ENCODE measurements at regions not wholly inside any gene's neighbourhood (a gene's known extent, or its start where the extent isn't known, plus 50 kb on each side); places are given as distances from the start of the nearest gene placed in this dataset.

GRCh38 chr4:81573840-81574239 is 102.1 kb upstream of the RASGEF1B start:
- DNase-seq (ENCODE audit: low read depth, low spot score) (no peak), FAIRE-seq (no peak)
- H2AFZ ChIP-seq (ENCODE audit: control insufficient read depth, low read length): no peak overlapping the region
- no peaks in the 10 kb centered on the region for H3K9me3 ChIP-seq (ENCODE audit: control insufficient read depth, low read depth, low read length)
- H3K4me3 ChIP-seq (ENCODE audit: control insufficient read depth in 2 of 3, extremely low read depth in 1 of 3, insufficient read depth in 2 of 3, low read depth in 1 of 3, low read length in 3 of 3): no peak overlapping the region
- H3K9me1 ChIP-seq (ENCODE audit: control insufficient read depth, extremely low read depth, insufficient read depth, low read length): no peaks in the 10 kb centered on the region
- H3K4me2 ChIP-seq (ENCODE audit: control insufficient read depth, extremely low read depth, insufficient read depth, low read depth, low read length): no peak overlapping the region
- H3K27ac ChIP-seq (ENCODE audit: control insufficient read depth, insufficient read depth, low read length): no peak overlapping the region
- dilution Hi-C loops (cut with MboI; ENCODE audit: extremely low pct_ligation_motif_present, low sequenced_read_pairs): no loop called here
- no peaks in the 10 kb centered on the region for H3K27me3 ChIP-seq (ENCODE audit: control insufficient read depth, extremely low read depth, insufficient read depth, low read length)
- no peaks in the 10 kb centered on the region for H3K36me3 ChIP-seq (ENCODE audit: control insufficient read depth in 2 of 2, extremely low read depth in 1 of 2, insufficient read depth in 2 of 2, low read length in 2 of 2)
- no peaks in the 10 kb centered on the region for H4K20me1 ChIP-seq (ENCODE audit: control insufficient read depth, extremely low read depth, insufficient read depth, low read length)
- H3K79me2 ChIP-seq (ENCODE audit: control insufficient read depth, insufficient read depth, low read length): no peaks in the 10 kb centered on the region
- H3K9ac ChIP-seq (ENCODE audit: control insufficient read depth, extremely low read depth, insufficient read depth, low read length): no peak overlapping the region
- no peak for TF ChIP-seq EZH2 (IDR thresholded peaks at IDR 0.05; ENCODE audit: low read length)
- TF ChIP-seq, protein P1, sequence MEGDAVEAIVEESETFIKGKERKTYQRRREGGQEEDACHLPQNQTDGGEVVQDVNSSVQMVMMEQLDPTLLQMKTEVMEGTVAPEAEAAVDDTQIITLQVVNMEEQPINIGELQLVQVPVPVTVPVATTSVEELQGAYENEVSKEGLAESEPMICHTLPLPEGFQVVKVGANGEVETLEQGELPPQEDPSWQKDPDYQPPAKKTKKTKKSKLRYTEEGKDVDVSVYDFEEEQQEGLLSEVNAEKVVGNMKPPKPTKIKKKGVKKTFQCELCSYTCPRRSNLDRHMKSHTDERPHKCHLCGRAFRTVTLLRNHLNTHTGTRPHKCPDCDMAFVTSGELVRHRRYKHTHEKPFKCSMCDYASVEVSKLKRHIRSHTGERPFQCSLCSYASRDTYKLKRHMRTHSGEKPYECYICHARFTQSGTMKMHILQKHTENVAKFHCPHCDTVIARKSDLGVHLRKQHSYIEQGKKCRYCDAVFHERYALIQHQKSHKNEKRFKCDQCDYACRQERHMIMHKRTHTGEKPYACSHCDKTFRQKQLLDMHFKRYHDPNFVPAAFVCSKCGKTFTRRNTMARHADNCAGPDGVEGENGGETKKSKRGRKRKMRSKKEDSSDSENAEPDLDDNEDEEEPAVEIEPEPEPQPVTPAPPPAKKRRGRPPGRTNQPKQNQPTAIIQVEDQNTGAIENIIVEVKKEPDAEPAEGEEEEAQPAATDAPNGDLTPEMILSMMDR (optimal IDR thresholded peaks at IDR 0.05 in 1 of 3, IDR thresholded peaks at IDR 0.05 in 1 of 3, conservative IDR thresholded peaks at IDR 0.05 in 1 of 3; ENCODE audit: extremely low read depth in 1 of 3, insufficient read depth in 2 of 3, low read length in 3 of 3): no peak
- H3K4me1 ChIP-seq (ENCODE audit: control insufficient read depth, extremely low read depth, insufficient read depth, low read length): no peaks in the 10 kb centered on the region

- H3K36me3 ChIP-seq (ENCODE audit: control insufficient read depth in 2 of 2, extremely low read depth in 1 of 2, insufficient read depth in 2 of 2, low read length in 2 of 2): no peaks in the 10 kb centered on the region
- DNase-seq (ENCODE audit: low read depth, low spot score) (no peak), FAIRE-seq (no peak)
- no peaks in the 10 kb centered on the region for H3K4me1 ChIP-seq (ENCODE audit: control insufficient read depth, extremely low read depth, insufficient read depth, low read length)
- H4K20me1 ChIP-seq (ENCODE audit: control insufficient read depth, extremely low read depth, insufficient read depth, low read length): no peaks in the 10 kb centered on the region
- no peak overlapping the region for H2AFZ ChIP-seq (ENCODE audit: control insufficient read depth, low read length)
- no peak overlapping the region for H3K4me2 ChIP-seq (ENCODE audit: control insufficient read depth, extremely low read depth, insufficient read depth, low read depth, low read length)
- dilution Hi-C loops (cut with MboI; ENCODE audit: extremely low pct_ligation_motif_present, low sequenced_read_pairs): no loop called here
- TF ChIP-seq, protein P1 (optimal IDR thresholded peaks at IDR 0.05 in 1 of 3, IDR thresholded peaks at IDR 0.05 in 1 of 3, conservative IDR thresholded peaks at IDR 0.05 in 1 of 3; ENCODE audit: extremely low read depth in 1 of 3, insufficient read depth in 2 of 3, low read length in 3 of 3): no peak
- no peak for TF ChIP-seq EZH2 (IDR thresholded peaks at IDR 0.05; ENCODE audit: low read length)
- no peaks in the 10 kb centered on the region for H3K9me3 ChIP-seq (ENCODE audit: control insufficient read depth, low read depth, low read length)
- H3K27me3 ChIP-seq (ENCODE audit: control insufficient read depth, extremely low read depth, insufficient read depth, low read length): no peaks in the 10 kb centered on the region
- no peaks in the 10 kb centered on the region for H3K79me2 ChIP-seq (ENCODE audit: control insufficient read depth, insufficient read depth, low read length)
- no peak overlapping the region for H3K9ac ChIP-seq (ENCODE audit: control insufficient read depth, extremely low read depth, insufficient read depth, low read length)
- no peak overlapping the region for H3K4me3 ChIP-seq (ENCODE audit: control insufficient read depth in 2 of 3, extremely low read depth in 1 of 3, insufficient read depth in 2 of 3, low read depth in 1 of 3, low read length in 3 of 3)
- H3K27ac ChIP-seq (ENCODE audit: control insufficient read depth, insufficient read depth, low read length): no peak overlapping the region
- no peaks in the 10 kb centered on the region for H3K9me1 ChIP-seq (ENCODE audit: control insufficient read depth, extremely low read depth, insufficient read depth, low read length)
Observed at GRCh38 chr4:81572402-81572801, 100.7 kb upstream of the RASGEF1B start.

Data from keratinocyte (primary cell).